BE2C (cell line): ENCODE measurements at regions not wholly inside any gene's neighbourhood (a gene's known extent, or its start where the extent isn't known, plus 50 kb on each side); places are given as distances from the start of the nearest gene placed in this dataset.
"Not testable (repeated sequence)": the region's sequence is repeated elsewhere in the genome, so short reads cannot be mapped to it uniquely, and the experiment has no call there.

Source experiments
- DNase-seq: peaks from one replicate; pipeline ENCODE4 v3.0.0-alpha.2; 2020
- H3K27me3 ChIP-seq: fragments of 250-450 bp; sonication (Bioruptor Pico); 2 replicates; pipeline ENCODE4 v1.5.1; 2020; ENCODE audit warnings: mild to moderate bottlenecking
- H3K36me3 ChIP-seq: fragments of 250-450 bp; sonication (Bioruptor Pico); 2 replicates; pipeline ENCODE4 v1.5.1; 2020; ENCODE audit warnings: mild to moderate bottlenecking
- H3K4me1 ChIP-seq: fragments of 250-450 bp; sonication (Bioruptor Pico); 2 replicates; pipeline ENCODE4 v1.5.1; 2020
- H3K4me3 ChIP-seq: 2 replicates; pipeline ENCODE4 v1.5.1; 2011; ENCODE audit warnings: low read depth, low read length
- H3K9me3 ChIP-seq: fragments of 250-450 bp; sonication (Bioruptor Pico); 2 replicates; pipeline ENCODE4 v1.5.1; 2020
- CTCF ChIP-seq: IDR thresholded peaks from 2 replicates; pipeline ENCODE4 v1.5.1; 2012; ENCODE audit warnings: mild to moderate bottlenecking, low read depth, low read length

DNA sequence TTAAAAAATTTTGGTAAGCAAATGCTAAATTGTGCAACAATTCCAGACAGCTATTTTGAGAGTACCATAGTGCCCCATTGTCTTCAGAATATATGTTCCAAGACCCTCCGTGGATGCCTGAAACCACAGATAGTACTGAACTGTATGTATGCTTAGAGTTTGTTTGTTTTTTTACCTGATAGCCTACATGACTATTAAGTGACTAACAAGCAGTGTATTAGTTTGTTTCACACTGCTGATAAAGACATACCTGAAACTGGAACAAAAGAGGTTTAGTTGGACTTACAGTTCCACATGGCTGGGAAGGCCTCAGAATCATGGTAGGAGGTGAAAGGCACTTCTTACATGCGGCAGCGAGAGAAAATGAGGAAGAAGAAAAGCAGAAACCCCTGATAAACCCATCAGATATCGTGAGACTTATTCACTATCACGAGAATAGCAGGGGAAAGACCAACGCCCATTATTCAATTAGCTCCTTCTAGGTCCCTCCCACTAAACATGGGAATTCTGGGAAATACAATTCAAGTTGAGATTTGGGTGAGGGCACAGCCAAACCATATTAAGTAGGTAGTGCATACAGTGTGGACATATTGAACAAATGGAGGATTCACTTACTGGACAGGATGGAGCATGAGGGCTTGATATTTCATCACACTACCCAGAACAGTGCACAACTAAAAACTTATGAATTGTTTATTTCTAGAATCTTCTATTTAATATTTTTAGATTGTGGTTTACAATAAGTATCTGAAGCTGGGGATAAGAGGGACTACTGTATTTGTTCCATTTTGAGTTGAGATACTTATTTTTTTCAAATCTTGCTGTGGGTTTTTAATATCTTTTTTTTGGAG is 78.5 kb downstream of the LHX9 start:
- H3K4me1 ChIP-seq: peaks cover 3% of the 10 kb centered on the region; the same call in 1 of the 2 replicates
- no peaks in the 10 kb centered on the region for H3K27me3 ChIP-seq
- H3K9me3 ChIP-seq: no peaks in the 10 kb centered on the region
- no peak for TF ChIP-seq CTCF
- no peaks in the 10 kb centered on the region for H3K36me3 ChIP-seq
- no peak overlapping the region for H3K4me3 ChIP-seq
- no peak for DNase-seq

DNA sequence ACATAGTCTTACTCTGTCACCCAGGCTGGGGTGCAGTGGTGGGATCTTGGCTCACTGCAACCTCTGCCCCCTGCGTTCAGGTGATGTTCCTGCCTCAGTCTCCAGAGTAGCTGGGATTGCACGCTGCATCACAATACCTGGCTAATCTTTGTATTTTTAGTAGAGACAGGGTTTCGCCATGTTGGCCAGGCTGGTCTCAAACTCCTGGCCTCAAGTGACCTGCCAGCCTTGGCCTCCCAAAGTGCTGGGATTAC is 79.0 kb downstream of the LHX9 start:
- H3K27me3 ChIP-seq, DNase-seq, H3K9me3 ChIP-seq, H3K36me3 ChIP-seq, H3K4me3 ChIP-seq, H3K4me1 ChIP-seq: not testable (repeated sequence)

DNA sequence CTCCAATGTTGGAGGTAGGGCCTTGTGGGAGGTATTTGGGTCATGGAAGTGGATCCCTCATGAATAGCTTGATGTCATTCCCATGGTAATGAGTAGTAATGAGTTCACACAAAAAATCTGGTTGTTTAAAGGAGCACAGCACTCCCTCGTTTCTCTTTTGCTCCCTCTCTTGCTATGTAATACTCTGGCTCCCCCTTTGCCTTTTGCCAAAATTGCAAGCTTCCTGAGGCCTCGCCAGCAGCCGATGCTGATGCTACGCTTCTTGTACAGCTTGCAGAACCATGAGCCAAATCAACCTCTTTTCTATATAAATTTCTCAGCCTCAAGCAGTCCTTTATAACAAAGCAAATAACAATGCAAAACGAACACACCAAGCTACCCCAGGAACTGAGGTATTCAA is 80.9 kb downstream of the LHX9 start:
- Histone ChIP-seq H3K27me3 (no peaks in the 10 kb centered on the region), H3K4me1 (no peaks in the 10 kb centered on the region), H3K9me3 (no peaks in the 10 kb centered on the region), H3K36me3 (no peaks in the 10 kb centered on the region), H3K4me3 (no peak overlapping the region)
- TF ChIP-seq CTCF: peak; percentile 21; the same call in 1 of the 2 replicates
- DNase-seq: no peak

GRCh38 chr1:198001776-198002408 is 84.7 kb downstream of the LHX9 start:
- Histone ChIP-seq H3K9me3 (no peaks in the 10 kb centered on the region), H3K27me3 (no peaks in the 10 kb centered on the region), H3K36me3 (no peaks in the 10 kb centered on the region), H3K4me1 (no peaks in the 10 kb centered on the region), H3K4me3 (no peak overlapping the region)
- no peak for TF ChIP-seq CTCF
- no peak for DNase-seq

DNA sequence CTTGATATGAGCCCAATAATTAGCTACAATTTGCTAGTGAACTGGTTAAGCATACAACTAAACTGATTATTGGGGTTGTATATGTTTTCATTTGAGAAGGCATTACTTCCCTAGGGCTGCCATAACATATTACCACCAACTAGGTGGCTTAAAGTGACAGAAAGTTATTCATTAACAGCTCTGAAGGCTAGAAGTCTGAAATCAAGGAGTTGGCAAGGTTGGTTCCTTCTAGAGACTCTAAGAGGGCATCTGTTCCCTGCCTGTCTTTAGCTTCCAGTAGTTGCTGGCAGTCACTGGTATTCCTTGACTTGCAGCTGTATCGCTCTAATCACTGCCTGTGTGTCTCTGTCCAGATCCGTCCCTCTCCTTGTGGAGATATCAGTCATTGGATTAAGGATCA is 86.3 kb downstream of the LHX9 start:
- no peak for DNase-seq
- H3K9me3 ChIP-seq: no peaks in the 10 kb centered on the region
- H3K4me3 ChIP-seq: no peak overlapping the region
- TF ChIP-seq CTCF: no peak
- no peaks in the 10 kb centered on the region for H3K36me3 ChIP-seq
- no peaks in the 10 kb centered on the region for H3K4me1 ChIP-seq
- H3K27me3 ChIP-seq: no peaks in the 10 kb centered on the region

- H3K4me3 ChIP-seq: no peak overlapping the region
- no peaks in the 10 kb centered on the region for H3K27me3 ChIP-seq
- no peaks in the 10 kb centered on the region for H3K4me1 ChIP-seq
- no peak for TF ChIP-seq CTCF
- no peaks in the 10 kb centered on the region for H3K36me3 ChIP-seq
- no peaks in the 10 kb centered on the region for H3K9me3 ChIP-seq
- no peak for DNase-seq
These were observed 89.8 kb downstream of the LHX9 start for GRCh38 chr1:198007011-198007410.
